Mesenteric fat pad (tissue), 1 donor: ENCODE measurements at regions not wholly inside any gene's neighbourhood (a gene's known extent, or its start where the extent isn't known, plus 50 kb on each side); places are given as distances from the start of the nearest gene placed in this dataset.

Experiments
- DNase-seq: peaks from one replicate; pipeline ENCODE4 v3.0.0-alpha.2; 2020; ENCODE audit warnings: low spot score
- donor health status: DM: yes; HTN: yes; CAD: no.

- DNase-seq = no peak
Measured at GRCh38 chr11:70811915-70812314, 413.6 kb downstream of the CTTN start.

GRCh38 chr11:70812472-70812871 lies 414.1 kb downstream of the CTTN start:
- no peak for DNase-seq

- no peak for DNase-seq
Measured at GRCh38 chr11:70813651-70814050, 415.3 kb downstream of the CTTN start.

- no peak for DNase-seq
Measured at GRCh38 chr11:70815485-70815832, 417.1 kb downstream of the CTTN start.

- no peak for DNase-seq
Measured at GRCh38 chr11:70816156-70816678, 417.9 kb downstream of the CTTN start.

GRCh38 chr11:70818351-70818750 lies 420.0 kb downstream of the CTTN start:
- no peak for DNase-seq

- no peak for DNase-seq
Measured at GRCh38 chr11:70819022-70819421, 420.7 kb downstream of the CTTN start.

- DNase-seq = no peak
Measured at GRCh38 chr11:70820311-70820710, 422.0 kb downstream of the CTTN start.

- DNase-seq = no peak
Measured at GRCh38 chr11:70820712-70821111, 422.4 kb downstream of the CTTN start.

GRCh38 chr11:70823771-70824170 lies 425.4 kb downstream of the CTTN start:
- DNase-seq = no peak

- DNase-seq = no peak
Measured at GRCh38 chr11:70824605-70825245, 426.4 kb downstream of the CTTN start.

GRCh38 chr11:70825893-70826540 lies 426.4 kb downstream of the SHANK2 start:
- DNase-seq = no peak

- DNase-seq = no peak
Measured at GRCh38 chr11:70826541-70827335, 425.6 kb downstream of the SHANK2 start.

GRCh38 chr11:70828593-70829082 lies 423.7 kb downstream of the SHANK2 start:
- DNase-seq = no peak

- no peak for DNase-seq
Measured at GRCh38 chr11:70829134-70829885, 423.1 kb downstream of the SHANK2 start.

- DNase-seq = no peak
Measured at GRCh38 chr11:70829886-70830272, 422.5 kb downstream of the SHANK2 start.

- no peak for DNase-seq
Measured at GRCh38 chr11:70833011-70833410, 419.4 kb downstream of the SHANK2 start.

- no peak for DNase-seq
Measured at GRCh38 chr11:70833554-70833953, 418.8 kb downstream of the SHANK2 start.

- no peak for DNase-seq
Measured at GRCh38 chr11:70834277-70834940, 418.0 kb downstream of the SHANK2 start.

GRCh38 chr11:70834984-70835560 lies 417.3 kb downstream of the SHANK2 start:
- no peak for DNase-seq
